BLaER1 treated with 17β-estradiol and CSF1 and Interleukin-3, amounts not matched to agents 10 nM and 100 nM (cell line): ENCODE measurements at regions not wholly inside any gene's neighbourhood (a gene's known extent, or its start where the extent isn't known, plus 50 kb on each side); places are given as distances from the start of the nearest gene placed in this dataset.

ENCODE experiments used
- H3K27ac ChIP-seq, 11 experiments: shearing (Covaris generic); formaldehyde crosslinking; 2 replicates each; pipeline ENCODE4 v1.8.1; 2022
- H3K27me3 ChIP-seq, 11 experiments: shearing (Covaris generic); formaldehyde crosslinking; 2 replicates each; pipeline ENCODE4 v1.8.1; 2022
- H3K36me3 ChIP-seq, 11 experiments: shearing (Covaris generic); formaldehyde crosslinking; 2 replicates each; pipeline ENCODE4 v1.8.1; 2022
- H3K4me1 ChIP-seq, 10 experiments: shearing (Covaris generic); formaldehyde crosslinking; 2 replicates each; pipeline ENCODE4 v1.8.1; 2022
- H3K4me2 ChIP-seq, 11 experiments: shearing (Covaris generic); formaldehyde crosslinking; 2 replicates each; pipeline ENCODE4 v1.8.1; 2022
- H3K4me3 ChIP-seq, 10 experiments: shearing (Covaris generic); formaldehyde crosslinking; 2 replicates each; pipeline ENCODE4 v1.8.1; 2022
- H3K9ac ChIP-seq, 11 experiments: shearing (Covaris generic); formaldehyde crosslinking; 2 replicates each; pipeline ENCODE4 v1.8.1; 2022
- H3K9me3 ChIP-seq, 11 experiments: shearing (Covaris generic); formaldehyde crosslinking; replicated peaks in 1 of 11; 2 replicates each; pipeline ENCODE4 v1.8.1; 2022
- H4K20me1 ChIP-seq, 11 experiments: shearing (Covaris generic); formaldehyde crosslinking; 2 replicates each; pipeline ENCODE4 v1.8.1; 2022
- Cebpa-rat ChIP-seq, 11 experiments: shearing (Covaris generic); IDR thresholded peaks; 2 replicates each; pipeline ENCODE4 v1.8.1; 2022

- Histone ChIP-seq H3K36me3 (peaks cover 0 to 19% (median 0%) of the 10 kb centered on the region in 11 experiments; a peak in 7 of 22 replicates), H3K4me1 (peaks cover 0 to 10% (median 0%) of the 10 kb centered on the region in 10 experiments; a peak in 4 of 20 replicates), H4K20me1 (no peaks in the 10 kb centered on the region), H3K4me2 (no peak overlapping the region), H3K27ac (no peak overlapping the region), H3K9ac (no peak overlapping the region), H3K27me3 (no peaks in the 10 kb centered on the region), H3K9me3 (peaks cover 23 to 81% (median 70%) of the 10 kb centered on the region in 11 experiments), H3K4me3 (no peak overlapping the region)
- no peak for TF ChIP-seq Cebpa-rat (IDR thresholded peaks at IDR 0.05)
These were observed 615.1 kb upstream of the KCNMB2 start for GRCh38 chr3:177921153-177921552.

- no peak for TF ChIP-seq Cebpa-rat (IDR thresholded peaks at IDR 0.05)
- H3K4me1 ChIP-seq, result peaks cover 14 to 34% (median 19%) of the 10 kb centered on the region in 10 experiments
- H4K20me1 ChIP-seq, result no peaks in the 10 kb centered on the region
- H3K4me2 ChIP-seq, result no peak overlapping the region
- peaks cover 14 to 61% (median 50%) of the 10 kb centered on the region in 11 experiments for H3K9me3 ChIP-seq
- no peak overlapping the region for H3K4me3 ChIP-seq
- peaks cover 0 to 8% (median 0%) of the 10 kb centered on the region in 11 experiments; a peak in 1 of 22 replicates for H3K36me3 ChIP-seq
- H3K9ac ChIP-seq, result no peak overlapping the region
- H3K27me3 ChIP-seq, result no peaks in the 10 kb centered on the region
- H3K27ac ChIP-seq, result no peak overlapping the region
These were observed 612.0 kb upstream of the KCNMB2 start for GRCh38 chr3:177924261-177924660.

- H4K20me1 ChIP-seq, result no peaks in the 10 kb centered on the region
- TF ChIP-seq Cebpa-rat (IDR thresholded peaks at IDR 0.05), result no peak
- peak overlapping the region in 9 of 11 experiments; percentile 33 to 69 (median 56); a peak in 16 of 22 replicates for H3K9ac ChIP-seq
- H3K27ac ChIP-seq, result peak overlapping the region in 10 of 11 experiments; percentile 57 to 83 (median 69); a peak in 20 of 22 replicates
- H3K4me1 ChIP-seq, result peaks cover 33 to 67% (median 56%) of the 10 kb centered on the region in 10 experiments
- H3K9me3 ChIP-seq, result peaks cover 9 to 47% (median 37%) of the 10 kb centered on the region in 11 experiments; a peak in 21 of 22 replicates
- H3K27me3 ChIP-seq, result no peaks in the 10 kb centered on the region
- H3K36me3 ChIP-seq, result peaks cover 0 to 2% (median 0%) of the 10 kb centered on the region in 11 experiments; a peak in 2 of 22 replicates
- peak overlapping the region; percentile 46 to 88 (median 69) for H3K4me2 ChIP-seq
- peak overlapping the region in 7 of 10 experiments; percentile 6 to 36 (median 22); a peak in 8 of 20 replicates for H3K4me3 ChIP-seq
These were observed 607.9 kb upstream of the KCNMB2 start for GRCh38 chr3:177928172-177928873.

GRCh38 chr3:177929310-177929709 lies 606.9 kb upstream of the KCNMB2 start:
- H3K36me3 ChIP-seq, result no peaks in the 10 kb centered on the region; a peak in 1 of 22 replicates
- H3K9me3 ChIP-seq, result peaks cover 7 to 37% (median 27%) of the 10 kb centered on the region in 11 experiments; a peak in 18 of 22 replicates
- peaks cover 41 to 76% (median 66%) of the 10 kb centered on the region in 10 experiments for H3K4me1 ChIP-seq
- no peaks in the 10 kb centered on the region for H4K20me1 ChIP-seq
- peak overlapping the region in 9 of 11 experiments; percentile 57 to 83 (median 69); a peak in 16 of 22 replicates for H3K27ac ChIP-seq
- H3K4me3 ChIP-seq, result peak overlapping the region in 1 of 10 experiments; percentile 33; a peak in 1 of 20 replicates
- no peak for TF ChIP-seq Cebpa-rat (IDR thresholded peaks at IDR 0.05)
- H3K4me2 ChIP-seq, result peak overlapping the region; percentile 46 to 88 (median 69)
- peaks cover 0 to 5% (median 0%) of the 10 kb centered on the region in 11 experiments; a peak in 1 of 22 replicates for H3K27me3 ChIP-seq
- no peak overlapping the region for H3K9ac ChIP-seq

GRCh38 chr3:177930771-177931170 lies 605.5 kb upstream of the KCNMB2 start:
- Histone ChIP-seq H3K27me3 (peaks cover 0 to 8% (median 0%) of the 10 kb centered on the region in 11 experiments; a peak in 1 of 22 replicates), H3K9me3 (peaks cover 0 to 22% (median 12%) of the 10 kb centered on the region in 11 experiments; a peak in 17 of 22 replicates), H3K27ac (peak overlapping the region in 5 of 11 experiments; percentile 1 to 75 (median 60); a peak in 6 of 22 replicates), H3K9ac (no peak overlapping the region; a peak in 1 of 22 replicates), H4K20me1 (no peaks in the 10 kb centered on the region), H3K4me1 (peaks cover 52 to 91% (median 80%) of the 10 kb centered on the region in 10 experiments), H3K36me3 (no peaks in the 10 kb centered on the region; a peak in 1 of 22 replicates), H3K4me3 (peak overlapping the region in 1 of 10 experiments; percentile 13; a peak in 2 of 20 replicates), H3K4me2 (peak overlapping the region in 8 of 11 experiments; percentile 11 to 88 (median 65); a peak in 15 of 22 replicates)
- TF ChIP-seq Cebpa-rat (IDR thresholded peaks at IDR 0.05), result no peak

- no peak overlapping the region for H3K4me3 ChIP-seq
- peaks cover 0 to 18% (median 8%) of the 10 kb centered on the region in 11 experiments; a peak in 16 of 22 replicates for H3K9me3 ChIP-seq
- H3K4me1 ChIP-seq, result peaks cover 52 to 97% (median 83%) of the 10 kb centered on the region in 10 experiments
- TF ChIP-seq Cebpa-rat (IDR thresholded peaks at IDR 0.05), result no peak
- peaks cover 0 to 8% (median 0%) of the 10 kb centered on the region in 11 experiments; a peak in 1 of 22 replicates for H3K27me3 ChIP-seq
- peak overlapping the region in 6 of 11 experiments; percentile 60 to 75 (median 70); a peak in 7 of 22 replicates for H3K27ac ChIP-seq
- H3K36me3 ChIP-seq, result no peaks in the 10 kb centered on the region; a peak in 1 of 22 replicates
- no peaks in the 10 kb centered on the region for H4K20me1 ChIP-seq
- peak overlapping the region in 9 of 11 experiments; percentile 11 to 88 (median 68); a peak in 13 of 22 replicates for H3K4me2 ChIP-seq
- H3K9ac ChIP-seq, result no peak overlapping the region; a peak in 1 of 22 replicates
These were observed 604.9 kb upstream of the KCNMB2 start for GRCh38 chr3:177931346-177931745.

- Histone ChIP-seq H3K4me3 (no peak overlapping the region), H3K27me3 (peaks cover 0 to 8% (median 0%) of the 10 kb centered on the region in 11 experiments; a peak in 1 of 22 replicates), H3K36me3 (no peaks in the 10 kb centered on the region; a peak in 1 of 22 replicates), H3K4me2 (peak overlapping the region in 10 of 11 experiments; percentile 38 to 88 (median 66); a peak in 18 of 22 replicates), H3K9me3 (peaks cover 0 to 12% (median 0%) of the 10 kb centered on the region in 11 experiments; a peak in 6 of 22 replicates), H3K27ac (peak overlapping the region in 9 of 11 experiments; percentile 1 to 75 (median 66); a peak in 15 of 22 replicates), H3K4me1 (peaks cover 52 to 100% (median 86%) of the 10 kb centered on the region in 10 experiments), H4K20me1 (no peaks in the 10 kb centered on the region), H3K9ac (peak overlapping the region in 6 of 11 experiments; percentile 13 to 65 (median 30); a peak in 6 of 22 replicates)
- no peak for TF ChIP-seq Cebpa-rat (IDR thresholded peaks at IDR 0.05)
These were observed 603.9 kb upstream of the KCNMB2 start for GRCh38 chr3:177932346-177932745.
